ENCODE measurements at regions not wholly inside any gene's neighbourhood (a gene's known extent, or its start where the extent isn't known, plus 50 kb on each side); places are given as distances from the start of the nearest gene placed in this dataset.

GRCh38 chr16:16938009-16938408 lies 532.8 kb downstream of the XYLT1 start:
- TF ChIP-seq CTCF (IDR thresholded peaks at IDR 0.05) (no peak), POLR2A (IDR thresholded peaks at IDR 0.05) (no peak)
